Hippocampal formation (tissue), 2 donors: ENCODE measurements at regions not wholly inside any gene's neighbourhood (a gene's known extent, or its start where the extent isn't known, plus 50 kb on each side); places are given as distances from the start of the nearest gene placed in this dataset.
"Not testable (repeated sequence)": the region's sequence is repeated elsewhere in the genome, so short reads cannot be mapped to it uniquely, and the experiment has no call there.

ENCODE experiments used
- DNase-seq, 2 donors: peaks; one replicate each; lab custom pipeline; 2025; lab: John Stamatoyannopoulos, UW

- DNase-seq: no peak
Measured at GRCh38 chr3:24687671-24688070, 193.0 kb upstream of the THRB start.

- DNase-seq: no peak
Measured at GRCh38 chr3:24688446-24689148, 193.9 kb upstream of the THRB start.

GRCh38 chr3:24689353-24689752 is 194.7 kb upstream of the THRB start:
- DNase-seq: no peak

- DNase-seq: no peak
Measured at GRCh38 chr3:24690777-24691176, 196.1 kb upstream of the THRB start.

GRCh38 chr3:24699078-24699477 is 204.4 kb upstream of the THRB start:
- not testable (repeated sequence) for DNase-seq

GRCh38 chr3:24704496-24704895 is 209.8 kb upstream of the THRB start:
- DNase-seq: no peak

- no peak for DNase-seq
Measured at GRCh38 chr3:24707936-24708335, 213.3 kb upstream of the THRB start.

- DNase-seq: no peak
Measured at GRCh38 chr3:24709956-24710355, 215.3 kb upstream of the THRB start.

- no peak for DNase-seq
Measured at GRCh38 chr3:24713516-24713915, 218.9 kb upstream of the THRB start.

GRCh38 chr3:24714436-24714835 is 219.8 kb upstream of the THRB start:
- no peak for DNase-seq

GRCh38 chr3:24715171-24715792 is 220.6 kb upstream of the THRB start:
- no peak for DNase-seq

- no peak for DNase-seq
Measured at GRCh38 chr3:24722087-24722486, 227.4 kb upstream of the THRB start.

GRCh38 chr3:24725514-24726255 is 231.0 kb upstream of the THRB start:
- DNase-seq: no peak

GRCh38 chr3:24726423-24726822 is 231.8 kb upstream of the THRB start:
- no peak for DNase-seq

- DNase-seq: no peak
Measured at GRCh38 chr3:24730173-24730572, 235.5 kb upstream of the THRB start.

GRCh38 chr3:24734019-24734418 is 239.4 kb upstream of the THRB start:
- DNase-seq: no peak

GRCh38 chr3:24736701-24737100 is 242.1 kb upstream of the THRB start:
- DNase-seq: no peak

GRCh38 chr3:24740326-24740725 is 245.7 kb upstream of the THRB start:
- no peak for DNase-seq

- DNase-seq: no peak
Measured at GRCh38 chr3:24741506-24741905, 246.9 kb upstream of the THRB start.

GRCh38 chr3:24748520-24748919 is 253.9 kb upstream of the THRB start:
- DNase-seq: no peak

- no peak for DNase-seq
Measured at GRCh38 chr3:24751020-24751419, 256.4 kb upstream of the THRB start.

GRCh38 chr3:24756101-24756888 is 261.6 kb upstream of the THRB start:
- DNase-seq: no peak
